ENCODE measurements at regions not wholly inside any gene's neighbourhood (a gene's known extent, or its start where the extent isn't known, plus 50 kb on each side); places are given as distances from the start of the nearest gene placed in this dataset.
"Not testable (repeated sequence)": the region's sequence is repeated elsewhere in the genome, so short reads cannot be mapped to it uniquely, and the experiment has no call there.

- not testable (repeated sequence) for TF ChIP-seq CTCF, POLR2A (IDR thresholded peaks at IDR 0.05)
These were observed 261.2 kb downstream of the RMST start for GRCh38 chr12:97723801-97724200.

All from adrenal gland (tissue), 5 donors.